ENCODE measurements at regions not wholly inside any gene's neighbourhood (a gene's known extent, or its start where the extent isn't known, plus 50 kb on each side); places are given as distances from the start of the nearest gene placed in this dataset.

GRCh38 chr6:27091661-27092315, 155.7 kb upstream of the PRSS16 start:
- TF ChIP-seq CTCF (IDR thresholded peaks at IDR 0.05; ENCODE audit: low read length) = no peak
- no peak for TF ChIP-seq EZH2 (IDR thresholded peaks at IDR 0.05; ENCODE audit: borderline replicate concordance, low read length)

All from OCI-LY1 (cell line).